HCT116 (cell line): ENCODE measurements at regions not wholly inside any gene's neighbourhood (a gene's known extent, or its start where the extent isn't known, plus 50 kb on each side); places are given as distances from the start of the nearest gene placed in this dataset.

Experiments used
- ATAC-seq: fragments of 200-7000 bp; cut with Tn5 transposase; 2 replicates; pipeline ENCODE4 v1.9.1; 2020; ENCODE audit warnings: mild to moderate bottlenecking, moderate library complexity
- BruUV-seq: library from RNA; stranded (reverse); fragments of 400-500 nt; replicated peaks from 2 replicates; lab custom pipeline; 2021; lab: Mats Ljungman, UMichigan
- CTCF ChIA-PET: fragments of 300-600 bp; sonication (Branson Sonifier 250); formaldehyde crosslinking; loops from one replicate; lab custom pipeline; 2021; ENCODE audit warnings: antibody characterized with exemption; lab: Charles Lee
- POLR2A ChIA-PET: fragments of 300-600, 350-600 bp; sonication (Branson Sonifier 250); formaldehyde crosslinking; loops from one replicate; lab custom pipeline; 2021; ENCODE audit warnings: antibody characterized with exemption; lab: Charles Lee
- RAD21 ChIA-PET, 2 experiments: fragments of 300-600 bp; sonication (Branson Sonifier 250); formaldehyde crosslinking; loops; one replicate each; lab custom pipeline; 2023; ENCODE audit warnings: low total read pairs in 2 of 2; ENCODE audit not compliant: uncharacterized antibody in 2 of 2, unreplicated experiment in 2 of 2, low non-redundant PET in 1 of 2; lab: Charles Lee
- DNase-seq: peaks from one replicate; pipeline ENCODE4 v3.0.0-alpha.2; 2010; ENCODE audit warnings: low read depth, low spot score
- H2AFZ ChIP-seq: fragments of 200-600 bp; shearing (Covaris generic), sonication (generic); 2 replicates; pipeline ENCODE4 v1.6.1; 2017; ENCODE audit warnings: low read depth, mixed run types, mixed read lengths, antibody characterized with exemption, low read length; ENCODE audit not compliant: poor library complexity, severe bottlenecking
- H3K27ac ChIP-seq: 2 replicates; pipeline ENCODE4 v1.5.1; 2012; ENCODE audit warnings: low read depth, low read length
- H3K27me3 ChIP-seq: fragments of 200-600 bp; sonication (generic); 2 replicates; pipeline ENCODE4 v1.6.1; 2016; ENCODE audit warnings: mixed run types, low read length, mixed read lengths; ENCODE audit not compliant: insufficient read depth
- H3K36me3 ChIP-seq, 2 experiments: fragments of 200-500 bp in 1 of 2; fragments of 200-600 bp in 1 of 2; sonication (Bioruptor generic) in 1 of 2; sonication (generic) in 1 of 2; 2 replicates each; pipeline versions ENCODE4 v1.5.1 to v1.6.1; 2014 to 2016; ENCODE audit warnings: low read length in 2 of 2, inconsistent platforms in 1 of 2, mixed read lengths in 1 of 2, mixed run types in 1 of 2; ENCODE audit not compliant: insufficient read depth in 2 of 2, control insufficient read depth in 1 of 2
- H3K4me1 ChIP-seq, 2 experiments: fragments of 200-600 bp in 1 of 2; sonication (generic) in 1 of 2; 2 replicates each; pipeline versions ENCODE4 v1.5.1 to v1.6.1; 2012 to 2017; ENCODE audit warnings: low read length in 2 of 2, inconsistent platforms in 1 of 2, mild to moderate bottlenecking in 1 of 2, mixed read lengths in 1 of 2, mixed run types in 1 of 2, moderate library complexity in 1 of 2; ENCODE audit not compliant: insufficient read depth in 2 of 2, control insufficient read depth in 1 of 2
- H3K4me2 ChIP-seq: fragments of 200-600 bp; sonication (generic); 2 replicates; pipeline ENCODE4 v1.6.1; 2017; ENCODE audit warnings: mixed run types, low read length, mixed read lengths
- H3K4me3 ChIP-seq, 2 experiments: fragments of 200-600 bp in 1 of 2; sonication (generic) in 1 of 2; replicated peaks in 1 of 2; 2 replicates each; pipeline ENCODE4 v1.5.1; 2011 to 2016; ENCODE audit warnings: low read length in 2 of 2, control low read depth in 1 of 2, low read depth in 1 of 2, mild to moderate bottlenecking in 1 of 2, mixed read lengths in 1 of 2, mixed run types in 1 of 2
- H3K79me2 ChIP-seq: fragments of 200-600 bp; sonication (generic); 2 replicates; pipeline ENCODE4 v1.6.1; 2017; ENCODE audit warnings: mild to moderate bottlenecking, mixed run types, low read length, moderate library complexity, mixed read lengths; ENCODE audit not compliant: insufficient read depth
- H3K9ac ChIP-seq: fragments of 200-600 bp; sonication (generic); 2 replicates; pipeline ENCODE4 v1.6.1; 2016; ENCODE audit warnings: low read length, mixed read lengths
- H3K9me2 ChIP-seq: fragments of 200-600 bp; sonication (generic), shearing (Covaris generic); 2 replicates; pipeline ENCODE4 v1.6.1; 2017; ENCODE audit warnings: mixed run types, mild to moderate bottlenecking, moderate library complexity; ENCODE audit not compliant: insufficient read depth
- H3K9me3 ChIP-seq, 2 experiments: fragments of 200-500 bp in 1 of 2; fragments of 200-600 bp in 1 of 2; sonication (Bioruptor generic) in 1 of 2; sonication (generic) in 1 of 2; 2 replicates each; pipeline ENCODE4 v1.6.1; 2014 to 2017; ENCODE audit warnings: low read length in 2 of 2, mixed read lengths in 2 of 2, inconsistent platforms in 1 of 2, low read depth in 1 of 2, mild to moderate bottlenecking in 1 of 2, mixed run types in 1 of 2, moderate library complexity in 1 of 2; ENCODE audit not compliant: control insufficient read depth in 1 of 2, insufficient read depth in 1 of 2
- H4K20me1 ChIP-seq: fragments of 200-600 bp; sonication (generic), shearing (Covaris generic); 2 replicates; pipeline ENCODE4 v1.6.1; 2017; ENCODE audit warnings: mixed run types, mild to moderate bottlenecking, moderate library complexity; ENCODE audit not compliant: insufficient read depth
- CBX3 ChIP-seq: IDR thresholded peaks from 2 replicates; pipeline ENCODE4 v1.6.1; 2012; ENCODE audit warnings: low read depth
- EGR1 ChIP-seq: IDR thresholded peaks from 2 replicates; pipeline ENCODE4 v1.6.1; 2012; ENCODE audit warnings: low read depth
- EZH2 ChIP-seq: fragments of 200-600 bp; sonication (generic); IDR thresholded peaks from 2 replicates; pipeline ENCODE4 v1.6.1; 2017; ENCODE audit warnings: antibody characterized with exemption, mixed run types
- POLR2A ChIP-seq: IDR thresholded peaks from 2 replicates; pipeline ENCODE4 v1.7.0; 2011; ENCODE audit warnings: borderline replicate concordance; ENCODE audit not compliant: insufficient read depth, insufficient read length; ENCODE audit errors: extremely low read depth
- RAD21 ChIP-seq: IDR thresholded peaks from 2 replicates; pipeline ENCODE4 v1.6.1; 2012; ENCODE audit warnings: low read depth, mild to moderate bottlenecking
- YY1 ChIP-seq: IDR thresholded peaks from 2 replicates; pipeline ENCODE4 v1.6.1; 2011; ENCODE audit warnings: low read length, low read depth, moderate library complexity, mild to moderate bottlenecking; ENCODE audit not compliant: insufficient replicate concordance; ENCODE audit errors: extremely low read depth
- ZFX ChIP-seq: fragments of 450-650 bp; IDR thresholded peaks from 2 replicates; pipeline ENCODE4 v1.6.1; 2017
- ZNF274 ChIP-seq: fragments of 200-500 bp; sonication (Bioruptor generic); IDR thresholded peaks from 2 replicates; pipeline ENCODE4 v1.6.1; 2014; ENCODE audit warnings: mild to moderate bottlenecking, low read depth, low read length, inconsistent platforms
- intact Hi-C: fragments of 100-400 bp; cut with micrococcal nuclease; formaldehyde crosslinking; loops from 2 replicates; pipeline ENCODE4 v1.10.0; 2022
- TF ChIP-seq, protein P1 (sequence below): IDR thresholded peaks from 2 replicates; pipeline ENCODE4 v1.6.1; 2012
- TF ChIP-seq, protein P2 (sequence below), 3 experiments: fragments of 200-600 bp in 1 of 3; sonication (generic) in 1 of 3; IDR thresholded peaks in 2 of 3; conservative IDR thresholded peaks in 1 of 3; 2 replicates each; pipeline ENCODE4 v1.5.1; 2012 to 2017; ENCODE audit warnings: low read depth in 2 of 3, low read length in 2 of 3, antibody characterized with exemption in 1 of 3, borderline replicate concordance in 1 of 3, control low read depth in 1 of 3, mild to moderate bottlenecking in 1 of 3, mixed read lengths in 1 of 3, mixed run types in 1 of 3, moderate library complexity in 1 of 3; ENCODE audit not compliant: insufficient read depth in 1 of 3
- TF ChIP-seq, protein P3 (sequence below): IDR thresholded peaks from 2 replicates; pipeline ENCODE4 v1.6.1; 2011; ENCODE audit warnings: mild to moderate bottlenecking, low read length, moderate library complexity; ENCODE audit not compliant: insufficient replicate concordance; ENCODE audit errors: extremely low read depth

DNA sequence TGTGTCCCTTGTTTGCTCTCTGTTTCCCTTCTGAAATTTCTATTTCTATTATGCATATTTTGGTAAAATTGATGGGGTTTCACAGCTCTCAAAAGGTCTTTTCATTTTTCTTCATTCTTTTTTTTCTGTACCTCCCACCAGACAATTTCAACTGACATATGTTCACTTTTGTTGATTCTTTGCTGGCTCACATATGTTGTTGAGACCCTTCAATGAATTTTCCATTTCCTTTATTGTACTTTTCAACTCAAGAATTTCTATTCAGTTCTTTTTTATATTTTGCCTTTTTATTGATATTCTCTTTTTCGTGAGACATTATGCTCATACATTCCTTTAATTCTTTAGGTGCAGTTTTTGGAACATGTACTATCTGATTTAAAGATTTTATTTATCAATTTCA, 102.6 kb upstream of the GRIK1 start:
- no peak overlapping the region for H3K27ac ChIP-seq
- H3K79me2 ChIP-seq = no peaks in the 10 kb centered on the region
- DNase-seq (no peak), ATAC-seq (no peak)
- no peak overlapping the region for H2AFZ ChIP-seq
- no peaks in the 10 kb centered on the region for H4K20me1 ChIP-seq
- ChIA-PET RAD21 (no interaction called here), POLR2A (no interaction called here), CTCF (no interaction called here)
- H3K9ac ChIP-seq = no peak overlapping the region
- TF ChIP-seq CBX3 = no peak
- TF ChIP-seq, protein P1, sequence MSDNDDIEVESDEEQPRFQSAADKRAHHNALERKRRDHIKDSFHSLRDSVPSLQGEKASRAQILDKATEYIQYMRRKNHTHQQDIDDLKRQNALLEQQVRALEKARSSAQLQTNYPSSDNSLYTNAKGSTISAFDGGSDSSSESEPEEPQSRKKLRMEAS = no peak
- no peak for TF ChIP-seq ZNF274
- TF ChIP-seq RAD21 = no peak
- TF ChIP-seq YY1 = no peak
- TF ChIP-seq, protein P2, sequence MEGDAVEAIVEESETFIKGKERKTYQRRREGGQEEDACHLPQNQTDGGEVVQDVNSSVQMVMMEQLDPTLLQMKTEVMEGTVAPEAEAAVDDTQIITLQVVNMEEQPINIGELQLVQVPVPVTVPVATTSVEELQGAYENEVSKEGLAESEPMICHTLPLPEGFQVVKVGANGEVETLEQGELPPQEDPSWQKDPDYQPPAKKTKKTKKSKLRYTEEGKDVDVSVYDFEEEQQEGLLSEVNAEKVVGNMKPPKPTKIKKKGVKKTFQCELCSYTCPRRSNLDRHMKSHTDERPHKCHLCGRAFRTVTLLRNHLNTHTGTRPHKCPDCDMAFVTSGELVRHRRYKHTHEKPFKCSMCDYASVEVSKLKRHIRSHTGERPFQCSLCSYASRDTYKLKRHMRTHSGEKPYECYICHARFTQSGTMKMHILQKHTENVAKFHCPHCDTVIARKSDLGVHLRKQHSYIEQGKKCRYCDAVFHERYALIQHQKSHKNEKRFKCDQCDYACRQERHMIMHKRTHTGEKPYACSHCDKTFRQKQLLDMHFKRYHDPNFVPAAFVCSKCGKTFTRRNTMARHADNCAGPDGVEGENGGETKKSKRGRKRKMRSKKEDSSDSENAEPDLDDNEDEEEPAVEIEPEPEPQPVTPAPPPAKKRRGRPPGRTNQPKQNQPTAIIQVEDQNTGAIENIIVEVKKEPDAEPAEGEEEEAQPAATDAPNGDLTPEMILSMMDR (IDR thresholded peaks at IDR 0.05 in 2 of 3, conservative IDR thresholded peaks at IDR 0.05 in 1 of 3; ENCODE audit: borderline replicate concordance in 1 of 3, insufficient read depth in 1 of 3, low read depth in 2 of 3, low read length in 2 of 3) = no peak
- TF ChIP-seq EGR1 = no peak
- TF ChIP-seq ZFX = no peak
- no peak for TF ChIP-seq EZH2
- no peak for TF ChIP-seq POLR2A
- TF ChIP-seq, protein P3, sequence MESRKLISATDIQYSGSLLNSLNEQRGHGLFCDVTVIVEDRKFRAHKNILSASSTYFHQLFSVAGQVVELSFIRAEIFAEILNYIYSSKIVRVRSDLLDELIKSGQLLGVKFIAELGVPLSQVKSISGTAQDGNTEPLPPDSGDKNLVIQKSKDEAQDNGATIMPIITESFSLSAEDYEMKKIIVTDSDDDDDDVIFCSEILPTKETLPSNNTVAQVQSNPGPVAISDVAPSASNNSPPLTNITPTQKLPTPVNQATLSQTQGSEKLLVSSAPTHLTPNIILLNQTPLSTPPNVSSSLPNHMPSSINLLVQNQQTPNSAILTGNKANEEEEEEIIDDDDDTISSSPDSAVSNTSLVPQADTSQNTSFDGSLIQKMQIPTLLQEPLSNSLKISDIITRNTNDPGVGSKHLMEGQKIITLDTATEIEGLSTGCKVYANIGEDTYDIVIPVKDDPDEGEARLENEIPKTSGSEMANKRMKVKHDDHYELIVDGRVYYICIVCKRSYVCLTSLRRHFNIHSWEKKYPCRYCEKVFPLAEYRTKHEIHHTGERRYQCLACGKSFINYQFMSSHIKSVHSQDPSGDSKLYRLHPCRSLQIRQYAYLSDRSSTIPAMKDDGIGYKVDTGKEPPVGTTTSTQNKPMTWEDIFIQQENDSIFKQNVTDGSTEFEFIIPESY = no peak
- H3K9me2 ChIP-seq = no peaks in the 10 kb centered on the region
- no TSS peak for BruUV-seq
- no peaks in the 10 kb centered on the region for H3K36me3 ChIP-seq
- no peak overlapping the region for H3K4me2 ChIP-seq
- intact Hi-C loops = no loop called here
- H3K4me1 ChIP-seq = no peaks in the 10 kb centered on the region
- no peak overlapping the region for H3K4me3 ChIP-seq
- H3K27me3 ChIP-seq = no peaks in the 10 kb centered on the region
- H3K9me3 ChIP-seq = peaks cover 0 to 3% of the 10 kb centered on the region in 2 experiments; a peak in 2 of 4 replicates
